GM21786 (cell line): ENCODE measurements at regions not wholly inside any gene's neighbourhood (a gene's known extent, or its start where the extent isn't known, plus 50 kb on each side); places are given as distances from the start of the nearest gene placed in this dataset.
"Not testable (repeated sequence)": the region's sequence is repeated elsewhere in the genome, so short reads cannot be mapped to it uniquely, and the experiment has no call there.

ENCODE experiments used
- ATAC-seq: cut with Tn5 transposase; IDR thresholded peaks from one replicate; pipeline ENCODE4 v1.9.1; 2021; ENCODE audit not compliant: unreplicated experiment

DNA sequence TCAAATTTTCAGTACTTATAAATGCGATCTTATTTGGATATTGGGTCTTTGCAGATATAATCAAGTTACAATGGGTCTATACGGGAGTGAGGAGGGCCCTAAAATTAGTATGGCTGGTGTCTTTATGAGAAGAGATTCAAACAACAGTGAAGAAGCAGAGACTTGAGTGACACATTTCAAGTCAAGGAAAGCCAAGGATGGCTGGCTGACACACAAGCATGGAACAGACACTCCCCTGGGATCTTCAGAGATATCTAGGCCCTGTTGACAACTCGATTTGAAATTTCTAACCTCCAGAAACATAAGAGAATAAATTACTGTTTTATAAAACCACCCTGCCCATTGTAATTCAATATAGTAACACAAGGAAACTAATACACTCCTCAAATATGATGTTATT is 1886.0 kb upstream of the PCDH7 start:
- no peak for ATAC-seq

DNA sequence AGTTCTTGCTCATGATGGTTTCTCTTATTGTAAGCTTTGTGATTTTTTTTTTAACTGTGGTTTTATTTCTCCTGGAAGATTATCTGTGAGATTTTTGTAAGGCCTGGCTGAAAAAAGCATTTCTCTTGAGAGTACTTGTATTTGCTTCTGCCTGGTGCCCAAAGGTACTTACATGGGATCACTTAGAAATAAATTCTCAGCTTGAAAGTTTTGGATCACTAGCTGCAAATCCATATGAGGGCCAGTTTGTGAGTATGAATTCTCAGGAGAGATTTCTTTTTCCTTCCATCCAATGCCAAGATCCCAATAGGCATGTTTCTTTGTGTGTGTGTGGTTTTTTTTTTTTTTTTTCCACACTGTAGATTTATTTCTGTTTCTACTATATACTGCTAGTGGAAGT is 1884.7 kb upstream of the PCDH7 start:
- no peak for ATAC-seq

DNA sequence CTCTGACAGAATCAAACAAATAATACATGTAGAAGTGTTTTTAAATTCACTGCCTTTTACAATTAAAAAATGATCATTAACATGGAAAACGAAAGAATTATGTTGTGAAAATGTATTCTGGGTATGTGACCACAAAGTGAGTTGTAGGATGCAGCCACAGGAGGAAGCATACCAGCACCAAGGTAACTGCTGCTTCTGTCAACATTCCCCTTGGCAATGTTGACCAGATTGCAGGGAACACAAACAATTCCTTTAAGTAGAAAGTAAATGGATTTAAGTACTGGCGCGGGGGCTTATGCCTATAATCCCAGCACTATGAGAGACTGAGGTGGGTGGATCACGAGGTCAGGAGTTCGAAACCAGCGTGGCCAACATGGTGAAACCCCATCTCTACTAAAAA is 1877.9 kb upstream of the PCDH7 start:
- no peak for ATAC-seq

- ATAC-seq = no peak
Observed at GRCh38 chr4:28845158-28845557, 1875.0 kb upstream of the PCDH7 start.

DNA sequence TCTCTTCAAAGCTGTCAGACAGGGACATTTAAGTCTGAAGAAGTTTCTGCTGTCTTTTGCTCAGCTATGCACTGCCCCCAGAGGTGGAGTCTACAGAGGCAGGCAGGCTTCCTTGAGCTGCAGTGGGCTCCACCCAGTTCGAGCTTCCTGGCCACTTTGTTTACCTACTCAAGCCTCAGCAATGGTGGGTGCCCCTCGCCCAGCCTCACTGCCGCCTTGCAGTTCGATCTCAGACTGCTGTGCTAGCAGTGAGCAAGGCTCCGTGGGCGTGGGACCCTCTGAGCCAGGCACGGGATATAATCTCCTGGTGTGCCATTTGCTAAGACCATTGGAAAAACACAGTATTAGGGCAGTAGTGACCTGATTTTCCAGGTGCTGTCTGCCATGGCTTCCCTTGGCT is 1863.1 kb upstream of the PCDH7 start:
- ATAC-seq = not testable (repeated sequence)

GRCh38 chr4:28868841-28869240 is 1851.3 kb upstream of the PCDH7 start:
- ATAC-seq = no peak

DNA sequence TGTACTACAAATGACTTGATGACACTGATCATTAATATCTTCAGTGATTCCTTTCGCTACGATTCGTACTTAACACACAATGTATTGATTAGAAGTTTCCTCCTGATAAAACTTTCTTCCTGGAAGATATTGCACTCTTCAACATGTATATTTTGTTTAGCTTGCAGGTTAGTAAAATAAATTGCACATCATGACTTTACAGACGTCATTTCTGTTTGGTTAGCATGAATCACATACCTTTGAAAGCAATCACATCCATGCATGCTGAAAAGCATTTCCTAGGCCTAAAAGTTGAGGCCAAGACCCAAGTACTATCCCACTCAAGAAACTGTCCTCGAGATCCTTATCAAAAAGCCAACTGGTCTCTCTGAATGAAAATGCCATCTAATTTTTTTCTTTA is 1841.0 kb upstream of the PCDH7 start:
- no peak for ATAC-seq

DNA sequence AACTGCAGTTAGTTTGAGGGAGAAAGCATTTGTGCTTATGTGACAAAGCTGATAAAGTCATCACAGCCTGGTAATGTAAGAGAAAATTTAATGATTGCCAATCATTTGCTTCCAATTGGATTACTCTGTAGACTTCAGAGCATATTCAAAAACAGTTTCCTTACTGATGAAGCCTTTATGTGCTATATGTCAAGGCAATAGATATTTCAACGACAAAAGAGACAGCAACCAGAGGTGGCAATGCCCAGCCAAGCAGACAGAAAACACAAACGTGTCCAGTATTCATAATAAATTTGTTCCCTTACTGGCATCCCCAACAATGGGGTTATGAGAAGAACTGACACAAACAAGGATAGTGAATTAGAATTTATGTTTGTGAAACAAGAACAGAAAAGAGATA is 1840.3 kb upstream of the PCDH7 start:
- ATAC-seq = no peak

- no peak for ATAC-seq
Observed at GRCh38 chr4:28883211-28883610, 1837.0 kb upstream of the PCDH7 start.

- no peak for ATAC-seq
Observed at GRCh38 chr4:28886934-28887333, 1833.2 kb upstream of the PCDH7 start.

- ATAC-seq = no peak
Observed at GRCh38 chr4:28890949-28891775, 1829.0 kb upstream of the PCDH7 start.

GRCh38 chr4:28913466-28913865 is 1806.7 kb upstream of the PCDH7 start:
- no peak for ATAC-seq

DNA sequence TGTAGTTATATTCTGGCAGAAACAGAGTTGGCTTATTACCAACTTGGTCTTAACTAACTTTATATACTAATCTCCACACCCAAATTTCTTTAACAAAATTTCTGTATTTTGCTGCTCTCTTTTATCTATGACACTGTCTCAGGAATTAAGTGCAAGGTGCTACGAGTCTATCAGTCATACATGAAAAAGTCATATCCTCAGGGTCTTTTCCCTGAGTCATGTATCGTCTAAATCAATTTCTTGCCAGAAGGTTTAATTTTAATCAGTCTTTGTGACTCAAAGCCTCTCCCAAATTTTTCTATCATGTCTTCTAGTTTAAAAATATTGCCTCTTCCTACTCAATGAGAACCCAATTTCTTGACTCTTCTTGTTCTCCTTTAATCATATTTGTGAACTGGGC is 1803.6 kb upstream of the PCDH7 start:
- no peak for ATAC-seq

DNA sequence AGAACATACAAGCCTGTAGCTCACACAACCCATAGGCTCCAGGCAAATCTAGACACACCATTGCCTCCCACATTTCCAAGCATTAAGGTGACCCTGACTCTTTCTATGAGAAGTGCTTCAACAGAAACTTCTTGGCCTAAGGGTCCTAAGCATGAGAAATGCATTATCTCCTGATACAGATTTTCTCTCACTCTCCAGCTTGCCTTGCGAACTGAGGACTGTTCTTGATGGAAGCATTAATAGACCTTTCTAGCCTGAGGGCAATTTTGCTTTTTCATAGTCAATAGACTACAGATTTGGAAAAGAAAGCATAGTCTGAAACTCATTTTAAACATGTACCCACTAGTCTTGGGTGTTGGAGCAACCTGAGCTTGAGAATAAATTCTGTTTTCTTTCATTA is 1801.3 kb upstream of the PCDH7 start:
- ATAC-seq = no peak

- no peak for ATAC-seq
Observed at GRCh38 chr4:28921886-28922285, 1798.3 kb upstream of the PCDH7 start.

- ATAC-seq = no peak
Observed at GRCh38 chr4:28926156-28926555, 1794.0 kb upstream of the PCDH7 start.

DNA sequence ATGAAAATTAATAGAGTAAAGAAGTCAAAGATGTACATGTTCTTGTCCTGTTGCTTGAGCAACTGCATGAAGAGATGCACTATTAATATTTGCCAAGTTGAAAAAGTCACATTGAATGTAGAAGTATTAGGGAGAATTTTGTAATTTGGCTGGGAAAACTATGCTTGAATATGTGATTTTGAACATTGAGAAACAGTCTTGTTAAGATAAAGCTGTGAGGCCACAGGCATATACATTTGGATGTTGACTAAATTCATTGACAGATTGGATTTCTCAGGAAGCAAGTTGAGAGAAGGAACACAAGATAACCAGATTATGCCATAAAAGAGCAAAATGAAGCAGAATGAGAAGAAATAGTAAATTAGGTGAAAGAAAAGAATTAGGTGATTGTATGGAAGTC is 1777.5 kb upstream of the PCDH7 start:
- ATAC-seq = no peak

GRCh38 chr4:28947374-28947773 is 1772.8 kb upstream of the PCDH7 start:
- ATAC-seq = no peak

DNA sequence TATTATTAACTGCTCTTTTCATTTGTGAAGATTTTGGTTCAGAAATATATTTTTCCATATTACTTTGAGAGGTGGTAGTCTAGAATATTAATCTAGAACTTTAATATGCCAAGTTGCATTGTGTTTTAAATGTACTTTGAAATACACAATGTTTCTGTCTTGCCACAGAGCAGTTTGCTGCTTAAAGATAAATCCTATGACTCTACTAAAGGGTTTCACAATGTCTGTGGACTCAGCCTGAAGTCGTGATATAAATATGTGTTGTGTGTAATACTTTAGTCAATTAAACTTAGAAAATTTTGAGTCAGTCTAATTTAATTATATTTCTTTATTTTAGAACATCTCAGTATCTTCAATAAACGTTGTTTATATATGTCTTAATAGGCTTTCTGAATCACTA is 1771.7 kb upstream of the PCDH7 start:
- no peak for ATAC-seq

DNA sequence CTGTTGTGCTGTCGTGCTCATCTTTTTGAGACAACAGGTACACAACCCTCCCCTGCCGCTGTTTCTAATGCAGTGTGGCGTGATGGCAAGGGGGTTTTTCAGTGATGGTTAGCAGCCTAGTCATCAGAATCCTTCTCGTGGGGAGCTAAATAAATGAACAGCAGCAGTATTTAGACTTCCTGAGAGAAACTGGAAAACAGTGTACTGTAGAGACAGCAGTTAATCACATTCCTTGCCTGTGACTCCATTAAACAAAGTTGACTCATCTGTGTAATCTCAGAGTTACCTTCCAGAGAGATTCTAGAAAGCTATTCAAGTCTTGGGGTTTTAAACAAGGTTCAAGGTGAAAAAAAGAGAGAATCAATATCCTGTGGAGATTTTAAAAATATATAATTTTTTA is 1753.2 kb upstream of the PCDH7 start:
- no peak for ATAC-seq

DNA sequence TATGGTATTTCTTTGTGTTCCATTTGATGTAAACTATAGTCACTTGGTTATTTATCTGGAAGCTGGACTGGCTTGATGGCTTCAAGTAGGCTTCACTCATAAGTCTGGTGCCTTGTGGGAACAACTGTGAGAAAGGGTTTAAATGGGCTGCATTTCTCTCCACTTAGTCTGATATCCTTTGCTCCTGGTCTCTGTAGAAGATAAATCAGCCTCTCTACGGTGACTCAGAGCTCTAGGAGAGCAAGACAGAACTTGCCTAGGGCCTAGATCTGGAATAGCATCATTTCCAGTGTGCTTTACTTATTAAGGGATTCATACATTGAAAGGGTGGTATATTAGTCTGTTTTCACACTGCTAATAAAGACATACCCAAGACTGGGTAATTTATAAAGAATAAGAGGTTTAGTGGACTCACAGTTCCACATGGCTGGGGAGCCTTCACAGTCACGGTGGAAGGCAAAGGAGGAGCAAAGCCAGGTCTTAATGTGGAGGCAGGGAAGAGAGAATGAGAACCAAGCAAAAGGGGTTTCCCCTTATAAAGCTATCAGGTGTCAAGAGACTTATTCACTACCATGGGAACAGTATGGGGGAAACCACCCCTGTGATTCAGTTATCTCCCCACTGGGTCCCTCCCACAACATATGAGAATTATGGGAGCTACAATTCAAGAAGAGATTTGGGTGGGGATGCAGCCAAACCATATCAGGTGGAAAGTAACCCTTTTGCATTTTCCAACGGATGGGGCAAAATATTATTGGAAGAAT is 1746.4 kb upstream of the PCDH7 start:
- ATAC-seq = no peak

DNA sequence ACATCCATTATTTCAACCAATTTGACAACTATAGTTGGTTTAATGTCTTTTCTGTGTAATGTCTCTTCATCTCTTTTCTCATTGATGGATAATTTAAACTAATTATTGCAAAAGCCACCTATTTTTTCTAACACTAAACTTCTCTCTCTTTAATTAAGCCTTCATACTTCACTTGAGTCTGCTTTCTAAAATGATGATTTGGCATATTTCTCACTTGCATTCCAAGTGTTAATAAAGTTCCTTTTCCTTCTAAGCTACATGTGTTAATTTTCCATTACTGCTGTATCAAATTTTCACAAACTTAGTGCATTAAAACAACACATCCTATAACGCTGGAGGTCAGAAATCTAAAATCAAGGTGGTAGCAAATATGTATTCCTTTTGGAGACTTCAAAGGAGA is 1743.8 kb upstream of the PCDH7 start:
- ATAC-seq = no peak

GRCh38 chr4:29002151-29002550 is 1718.0 kb upstream of the PCDH7 start:
- no peak for ATAC-seq
